SK-N-MC (cell line): ENCODE measurements at regions not wholly inside any gene's neighbourhood (a gene's known extent, or its start where the extent isn't known, plus 50 kb on each side); places are given as distances from the start of the nearest gene placed in this dataset.

ENCODE experiments used
- DNase-seq: peaks from one replicate; pipeline ENCODE4 v3.0.0-alpha.2; 2011; ENCODE audit warnings: low read depth, low spot score
- H3K27ac ChIP-seq: fragments of 200-600 bp; sonication (generic); 2 replicates; pipeline ENCODE4 v1.5.1; 2016; ENCODE audit warnings: mixed run types
- H3K36me3 ChIP-seq: fragments of 200-600 bp; sonication (generic); 2 replicates; pipeline ENCODE4 v1.6.1; 2017; ENCODE audit warnings: antibody characterized with exemption, low read length, mixed read lengths; ENCODE audit not compliant: insufficient read depth
- H3K4me3 ChIP-seq: fragments of 200-600 bp; sonication (generic); 2 replicates; pipeline ENCODE4 v1.5.1; 2016
- H3K9ac ChIP-seq: fragments of 200-600 bp; sonication (generic); 2 replicates; pipeline ENCODE4 v1.8.0; 2017; ENCODE audit warnings: mixed run types, mixed read lengths; ENCODE audit not compliant: insufficient read length
- H3K9me3 ChIP-seq: fragments of 200-600 bp; sonication (generic); 2 replicates; pipeline ENCODE4 v1.6.1; 2017; ENCODE audit warnings: low read depth, mild to moderate bottlenecking, antibody characterized with exemption, low read length, moderate library complexity, mixed read lengths
- EZH2 ChIP-seq: fragments of 200-600 bp; sonication (generic); IDR thresholded peaks from one replicate; pipeline ENCODE4 v1.6.1; 2017; ENCODE audit warnings: antibody characterized with exemption
- FOXP2 ChIP-seq: optimal IDR thresholded peaks from 2 replicates; pipeline ENCODE3; 2011; ENCODE audit warnings: mild to moderate bottlenecking, moderate library complexity; ENCODE audit not compliant: insufficient read depth; ENCODE audit errors: extremely low read length, control extremely low read depth
- POLR2AphosphoS5 ChIP-seq: IDR thresholded peaks from 2 replicates; pipeline ENCODE4 v1.6.1; 2012; ENCODE audit warnings: mild to moderate bottlenecking, low read depth, low read length, borderline replicate concordance

GRCh38 chr7:16171928-16172327 is 249.4 kb downstream of the CRPPA start:
- DNase-seq, result no peak
- no peak for TF ChIP-seq FOXP2
- TF ChIP-seq EZH2, result no peak
- no peak for TF ChIP-seq POLR2AphosphoS5
- no peak overlapping the region for H3K27ac ChIP-seq
- H3K9ac ChIP-seq, result no peak overlapping the region
- H3K9me3 ChIP-seq, result no peaks in the 10 kb centered on the region
- H3K36me3 ChIP-seq, result no peaks in the 10 kb centered on the region
- no peak overlapping the region for H3K4me3 ChIP-seq

GRCh38 chr7:16170671-16171070 is 250.7 kb downstream of the CRPPA start:
- Histone ChIP-seq H3K27ac (no peak overlapping the region), H3K9me3 (no peaks in the 10 kb centered on the region), H3K36me3 (no peaks in the 10 kb centered on the region), H3K9ac (no peak overlapping the region), H3K4me3 (no peak overlapping the region)
- TF ChIP-seq POLR2AphosphoS5, result no peak
- TF ChIP-seq FOXP2, result no peak
- TF ChIP-seq EZH2, result no peak
- no peak for DNase-seq

GRCh38 chr7:16169537-16169936 is 251.8 kb downstream of the CRPPA start:
- H3K36me3 ChIP-seq, result no peaks in the 10 kb centered on the region
- no peak overlapping the region for H3K4me3 ChIP-seq
- no peaks in the 10 kb centered on the region for H3K9me3 ChIP-seq
- DNase-seq, result no peak
- TF ChIP-seq EZH2, result no peak
- TF ChIP-seq POLR2AphosphoS5, result no peak
- TF ChIP-seq FOXP2, result no peak
- no peak overlapping the region for H3K27ac ChIP-seq
- H3K9ac ChIP-seq, result no peak overlapping the region

- Histone ChIP-seq H3K4me3 (no peak overlapping the region), H3K9me3 (no peaks in the 10 kb centered on the region), H3K9ac (no peak overlapping the region), H3K27ac (no peak overlapping the region), H3K36me3 (no peaks in the 10 kb centered on the region)
- TF ChIP-seq FOXP2 (no peak), POLR2AphosphoS5 (no peak), EZH2 (no peak)
- no peak for DNase-seq
Observed at GRCh38 chr7:16167526-16167925, 253.8 kb downstream of the CRPPA start.

GRCh38 chr7:16144361-16144760 is 277.0 kb downstream of the CRPPA start:
- Histone ChIP-seq H3K9me3 (no peaks in the 10 kb centered on the region; the same call in 1 of the 2 replicates), H3K27ac (no peak overlapping the region), H3K9ac (no peak overlapping the region), H3K4me3 (no peak overlapping the region), H3K36me3 (no peaks in the 10 kb centered on the region)
- DNase-seq, result no peak
- TF ChIP-seq POLR2AphosphoS5 (no peak), FOXP2 (no peak), EZH2 (no peak)

- TF ChIP-seq FOXP2, result no peak
- TF ChIP-seq EZH2, result no peak
- no peak for TF ChIP-seq POLR2AphosphoS5
- Histone ChIP-seq H3K4me3 (no peak overlapping the region), H3K27ac (no peak overlapping the region), H3K9ac (no peak overlapping the region), H3K9me3 (no peaks in the 10 kb centered on the region), H3K36me3 (no peaks in the 10 kb centered on the region)
- DNase-seq, result no peak
Observed at GRCh38 chr7:16137944-16138343, 283.4 kb downstream of the CRPPA start.

GRCh38 chr7:16136896-16137295 is 284.4 kb downstream of the CRPPA start:
- H3K36me3 ChIP-seq, result no peaks in the 10 kb centered on the region
- no peak overlapping the region for H3K9ac ChIP-seq
- H3K27ac ChIP-seq, result no peak overlapping the region
- H3K9me3 ChIP-seq, result no peaks in the 10 kb centered on the region
- no peak overlapping the region for H3K4me3 ChIP-seq
- TF ChIP-seq EZH2 (no peak), POLR2AphosphoS5 (no peak), FOXP2 (no peak)
- no peak for DNase-seq

GRCh38 chr7:16135658-16136057 is 285.7 kb downstream of the CRPPA start:
- H3K9me3 ChIP-seq, result no peaks in the 10 kb centered on the region
- no peaks in the 10 kb centered on the region for H3K36me3 ChIP-seq
- H3K4me3 ChIP-seq, result peak overlapping the region; percentile 45
- no peak overlapping the region for H3K9ac ChIP-seq
- TF ChIP-seq EZH2 (no peak), FOXP2 (peak; percentile 76), POLR2AphosphoS5 (peak; percentile 59; the same call in 1 of the 2 replicates)
- DNase-seq, result peak; percentile 88
- H3K27ac ChIP-seq, result peak overlapping the region; percentile 86
